GM19395 (cell line): ENCODE measurements at regions not wholly inside any gene's neighbourhood (a gene's known extent, or its start where the extent isn't known, plus 50 kb on each side); places are given as distances from the start of the nearest gene placed in this dataset.

Experiments
- ATAC-seq: cut with Tn5 transposase; IDR thresholded peaks from one replicate; pipeline ENCODE4 v1.9.1; 2021; ENCODE audit warnings: mild to moderate bottlenecking, moderate library complexity; ENCODE audit not compliant: unreplicated experiment

DNA sequence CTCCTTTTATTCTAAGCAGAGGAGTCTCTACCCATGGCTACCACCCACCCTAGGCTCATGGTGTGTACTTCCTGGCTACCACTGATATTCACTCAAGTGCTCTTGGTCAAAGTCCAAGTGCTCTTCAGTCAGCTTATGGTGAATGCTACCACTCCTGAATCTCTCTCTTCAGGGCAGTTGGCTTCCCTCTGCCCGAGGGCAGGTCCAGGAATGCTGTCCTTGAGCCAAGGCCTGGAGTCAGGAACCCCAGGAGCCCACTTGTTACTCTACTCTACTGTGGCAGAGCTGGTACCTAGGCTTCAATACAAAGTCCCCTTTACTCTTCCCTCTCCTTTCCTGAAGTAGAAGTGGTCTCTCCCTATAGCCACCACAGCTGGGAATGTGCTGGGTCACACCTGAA is 226.0 kb downstream of the DIPK2A start:
- no peak for ATAC-seq

DNA sequence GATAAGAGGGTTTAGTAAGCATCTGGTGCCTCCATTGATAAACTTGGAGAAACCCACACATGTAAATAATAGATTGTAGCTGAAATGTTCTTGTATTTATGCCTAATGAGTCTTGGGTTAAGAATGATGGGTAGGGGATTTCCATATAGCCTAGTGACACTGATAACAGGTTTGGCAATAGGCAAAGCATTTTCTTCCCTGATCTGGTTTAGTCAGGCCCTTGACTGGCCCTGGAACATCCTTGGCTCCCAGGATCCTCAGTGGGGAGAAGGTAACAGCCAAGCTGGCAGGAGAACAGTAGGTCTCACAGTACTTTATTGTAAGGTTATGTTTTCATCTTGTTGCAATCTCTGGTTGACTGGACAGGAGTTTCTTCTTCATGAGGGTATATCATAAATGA is 228.4 kb downstream of the DIPK2A start:
- ATAC-seq, result no peak

DNA sequence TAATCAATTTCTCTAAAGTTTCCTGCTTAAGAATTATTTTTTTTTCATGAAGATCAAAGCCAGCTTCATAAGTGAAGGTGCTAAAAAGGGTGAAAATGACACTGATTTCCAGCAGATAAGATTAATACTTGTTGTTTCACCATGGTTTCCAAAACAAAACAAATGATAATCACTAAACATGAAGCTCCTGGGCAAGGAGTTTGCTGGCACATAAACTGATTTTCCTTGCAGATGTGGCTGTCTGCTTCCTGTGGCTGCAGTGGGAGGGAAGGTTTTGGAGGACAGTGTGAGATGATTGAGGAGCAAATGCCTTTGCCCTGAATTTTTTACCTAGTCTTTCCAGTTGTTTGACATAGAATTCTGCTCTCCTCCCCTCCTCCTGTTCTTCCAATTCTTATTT is 228.8 kb downstream of the DIPK2A start:
- no peak for ATAC-seq

DNA sequence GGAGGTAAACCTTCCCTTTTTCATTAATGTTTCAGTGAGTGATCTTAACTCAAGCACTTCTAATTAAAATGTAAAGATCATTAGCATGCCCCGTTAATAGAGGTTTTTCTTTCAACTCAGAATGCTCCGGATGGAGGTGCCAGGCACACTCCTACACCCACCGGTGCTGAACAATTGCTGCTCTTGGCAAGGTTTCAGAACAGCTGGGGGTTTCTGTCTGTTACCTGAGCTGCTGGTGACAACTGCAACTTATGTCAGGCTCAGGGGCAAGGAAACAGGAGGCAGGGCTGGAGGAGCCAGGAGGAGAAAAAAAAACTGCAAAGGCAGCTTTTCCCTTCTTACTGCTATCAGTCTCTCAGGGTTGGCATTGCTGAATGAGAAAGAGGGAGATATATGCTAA is 250.1 kb downstream of the DIPK2A start:
- no peak for ATAC-seq

DNA sequence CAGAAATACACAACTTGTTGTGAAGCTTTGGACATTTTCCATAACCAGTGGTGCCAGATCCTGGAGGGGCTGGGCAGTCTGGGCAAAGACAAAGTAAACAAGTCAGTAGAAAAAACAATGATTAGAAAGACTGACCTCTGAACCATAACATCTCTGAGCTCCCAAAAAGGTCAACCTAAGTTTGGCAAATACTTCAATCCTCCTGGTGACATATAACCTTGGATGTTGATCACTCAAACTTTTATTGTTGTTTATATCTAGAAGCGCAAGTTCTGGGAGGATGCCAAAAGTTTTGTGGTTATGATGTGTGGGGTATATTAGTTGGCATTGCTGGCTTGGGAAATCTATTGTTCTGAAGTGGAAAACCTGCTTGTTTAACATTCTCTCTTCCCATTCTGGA is 257.7 kb downstream of the DIPK2A start:
- ATAC-seq, result no peak

DNA sequence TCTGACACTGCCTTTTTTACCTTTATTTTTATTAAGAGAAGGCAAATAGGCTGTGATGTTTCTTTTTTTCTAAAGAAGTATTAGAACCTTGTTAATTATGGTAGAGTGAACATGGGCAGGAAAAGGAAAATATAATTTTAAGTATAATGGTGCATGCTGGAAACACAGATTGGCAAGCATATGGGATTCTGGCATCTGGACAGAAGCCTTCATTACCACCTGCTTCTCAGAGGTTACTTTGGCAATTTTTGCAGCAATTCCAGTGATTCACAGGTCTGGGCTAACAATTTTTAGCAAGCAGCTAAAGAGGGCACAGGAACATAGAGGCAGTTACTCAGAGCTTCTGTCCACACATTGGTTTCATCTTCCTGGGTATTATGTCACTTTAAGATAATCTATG is 258.3 kb downstream of the DIPK2A start:
- ATAC-seq, result no peak

DNA sequence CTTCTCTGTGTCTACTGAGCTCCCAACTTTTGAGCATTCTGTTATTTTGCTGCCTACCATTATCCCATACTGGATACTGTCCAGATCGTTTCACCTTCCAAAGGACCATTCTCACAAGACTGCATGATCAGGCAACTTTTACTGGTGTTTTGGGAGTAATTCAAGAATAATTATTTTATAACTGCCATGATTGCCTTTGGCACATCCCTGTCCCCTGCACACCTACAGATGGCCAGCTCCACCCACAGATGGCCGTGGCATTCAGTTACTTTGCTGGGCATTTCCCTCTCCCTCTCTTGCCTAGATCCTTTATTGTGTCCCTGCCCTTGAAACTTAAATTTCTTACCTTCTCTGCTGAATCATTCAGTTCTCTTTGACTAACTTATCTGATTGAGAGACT is 263.9 kb downstream of the DIPK2A start:
- no peak for ATAC-seq

DNA sequence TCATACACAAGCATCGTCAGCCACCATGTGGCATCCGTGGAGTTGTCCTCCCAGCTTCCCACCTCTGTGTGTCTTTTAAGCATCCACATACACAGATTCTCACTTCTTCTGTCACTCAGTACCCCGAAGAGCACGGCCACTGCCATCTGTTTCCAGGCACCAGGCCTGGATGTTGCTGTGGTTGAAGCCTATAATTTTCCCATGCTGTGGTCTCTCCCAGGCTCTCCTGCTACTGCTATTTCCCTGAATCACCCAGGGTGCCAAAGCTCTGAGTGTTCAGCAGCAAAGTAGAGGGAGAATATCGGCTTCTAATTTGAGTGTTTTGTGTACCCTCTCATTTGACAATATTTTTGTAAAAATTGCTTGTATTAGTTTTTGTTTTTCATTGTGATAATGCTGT is 265.7 kb downstream of the DIPK2A start:
- no peak for ATAC-seq

DNA sequence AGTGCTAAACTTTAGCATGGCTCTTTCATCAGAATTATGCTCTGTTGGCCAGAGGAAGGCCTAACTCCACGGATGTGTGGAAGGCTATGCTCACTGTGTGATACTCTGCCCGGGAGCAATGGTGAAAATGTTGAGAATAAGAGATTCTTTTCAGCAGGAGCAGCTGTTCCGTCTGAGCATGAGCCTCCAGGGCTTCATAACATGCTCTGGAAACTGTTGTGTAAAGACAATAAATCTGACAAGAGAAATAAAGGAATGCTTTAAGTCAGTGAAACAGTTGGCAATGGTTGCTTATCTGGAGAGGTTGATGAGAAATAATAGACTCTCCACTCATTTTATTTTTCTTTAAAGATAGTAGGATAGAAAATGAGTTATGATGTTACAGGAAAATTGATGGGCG is 269.8 kb downstream of the DIPK2A start:
- no peak for ATAC-seq

DNA sequence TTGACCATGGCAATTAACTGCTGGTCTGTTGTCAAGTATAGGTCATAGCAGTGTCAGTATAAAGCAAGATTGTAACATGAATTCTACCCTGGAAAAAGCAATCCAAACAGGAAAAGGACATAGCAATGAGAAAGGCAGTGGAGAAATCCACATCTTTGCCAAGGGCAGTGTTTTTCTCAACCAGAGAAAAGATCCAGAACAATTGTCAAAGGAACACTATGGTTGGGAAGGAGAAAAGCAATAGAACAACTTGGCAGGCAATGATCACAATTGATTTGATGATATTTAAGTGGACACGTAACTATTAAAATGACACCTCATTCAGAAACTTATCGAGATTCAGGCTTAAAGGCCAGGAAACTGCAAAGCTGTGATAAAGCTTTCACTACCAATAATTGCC is 271.1 kb downstream of the DIPK2A start:
- no peak for ATAC-seq

DNA sequence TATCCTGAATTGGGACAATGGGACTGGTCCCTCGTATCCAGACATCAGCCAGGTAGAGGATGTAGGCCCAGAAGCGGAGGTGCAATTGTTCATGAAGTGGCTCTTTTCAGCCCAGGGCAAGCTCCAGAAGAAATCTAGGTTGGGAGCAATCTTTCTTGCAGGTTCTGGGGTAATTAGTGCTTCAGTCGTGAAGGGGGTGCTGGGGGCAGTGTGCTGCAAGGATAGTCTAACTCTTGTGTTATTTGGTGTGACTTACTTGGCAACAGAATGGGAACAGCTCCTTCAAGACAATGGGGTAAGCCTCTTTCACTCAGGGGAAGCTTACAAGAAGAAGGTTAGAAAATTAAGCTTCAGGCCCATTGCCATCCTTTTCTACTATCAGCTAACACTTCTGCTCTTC is 273.0 kb downstream of the DIPK2A start:
- ATAC-seq, result no peak

DNA sequence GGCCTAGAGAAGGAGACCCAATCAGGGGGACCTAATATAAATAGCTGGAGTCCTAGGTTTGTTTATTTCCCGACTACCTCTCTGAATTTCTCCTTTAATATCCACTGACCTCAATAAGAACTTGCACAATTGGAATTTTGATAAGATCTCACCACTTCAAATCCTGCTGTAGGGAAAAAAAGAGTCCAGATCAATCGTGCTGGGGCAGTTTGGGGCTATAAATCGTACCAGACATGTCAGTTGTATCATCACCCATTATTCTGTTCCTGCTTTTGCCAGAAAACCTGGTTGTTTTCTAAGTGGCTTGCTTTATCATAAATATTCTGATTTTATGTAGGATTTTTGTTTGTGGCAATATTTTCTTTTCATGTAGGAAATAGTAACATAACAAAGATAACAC is 281.3 kb downstream of the DIPK2A start:
- no peak for ATAC-seq

DNA sequence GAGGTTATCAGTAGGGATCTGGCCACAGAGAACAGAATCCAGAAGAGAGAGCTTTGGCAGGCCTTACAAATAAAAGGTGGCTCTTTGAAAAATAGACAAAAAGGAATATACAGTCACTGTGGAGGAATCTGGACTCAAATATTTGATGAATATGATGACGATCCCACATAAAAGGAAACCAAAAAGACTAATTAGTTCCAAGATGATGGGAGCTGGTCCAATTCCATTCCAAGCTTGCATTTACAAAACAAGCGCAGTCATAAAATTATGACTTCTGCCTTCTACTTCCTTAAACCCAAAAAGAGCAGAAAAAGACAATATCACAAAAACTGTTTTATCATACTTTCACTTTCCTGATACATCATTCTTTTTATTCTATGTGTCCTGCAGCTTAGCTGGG is 285.8 kb downstream of the DIPK2A start:
- no peak for ATAC-seq

DNA sequence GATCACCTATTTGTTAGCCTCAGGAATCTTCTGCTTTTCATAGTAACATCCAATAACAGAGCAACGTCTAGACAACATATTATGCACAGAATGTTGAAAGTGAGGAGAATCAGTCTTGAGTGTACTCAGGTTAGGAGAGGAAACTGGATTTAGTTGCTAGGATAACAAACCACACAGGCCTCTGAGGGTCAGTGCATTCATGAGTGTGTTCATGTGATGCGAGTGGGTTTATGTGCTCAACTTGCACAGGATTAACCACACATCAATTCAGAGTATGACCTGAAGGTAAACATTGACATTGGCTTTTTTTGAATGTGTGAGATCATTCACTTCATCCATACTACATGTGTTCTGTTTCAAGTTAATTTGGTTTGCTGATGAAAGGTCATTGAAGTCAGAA is 287.6 kb downstream of the DIPK2A start:
- ATAC-seq, result no peak

DNA sequence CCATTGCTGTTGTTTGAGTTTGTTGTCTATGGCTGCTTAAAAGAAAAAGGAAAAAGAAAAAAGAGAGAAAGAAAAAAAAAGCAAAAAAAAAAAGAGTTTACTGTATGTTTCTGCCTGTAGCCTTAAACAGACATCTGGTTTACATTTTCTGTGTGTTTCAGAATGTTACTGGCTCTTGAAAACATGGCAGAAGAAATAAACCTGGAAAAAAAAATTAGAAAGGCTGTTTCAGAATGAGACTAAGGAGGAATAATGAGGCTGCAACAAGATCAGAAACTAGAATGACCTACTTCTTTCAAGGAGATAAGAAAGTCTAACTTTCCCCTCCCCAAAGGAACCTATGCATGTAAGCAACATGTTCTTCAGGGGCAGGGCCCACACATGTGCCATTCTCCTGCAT is 292.1 kb downstream of the DIPK2A start:
- no peak for ATAC-seq

DNA sequence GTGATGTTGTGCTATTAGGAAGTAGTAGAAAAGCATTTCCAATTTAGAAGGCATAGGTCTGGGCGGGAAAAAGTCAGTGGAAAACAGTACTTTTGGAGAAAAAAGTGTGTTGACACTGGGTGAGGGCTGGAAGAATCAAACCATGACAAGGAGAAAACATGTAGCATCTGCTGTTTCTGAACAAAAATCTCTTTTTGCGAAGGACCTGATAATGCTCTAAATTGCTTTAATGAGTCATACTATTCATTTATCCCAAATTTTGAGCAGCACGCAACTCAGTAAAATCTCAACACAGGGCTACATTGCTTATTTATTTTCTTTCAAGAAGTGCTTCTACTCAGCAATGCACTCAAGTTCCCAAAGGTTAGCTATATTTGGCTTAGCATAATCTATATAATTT is 292.7 kb downstream of the DIPK2A start:
- no peak for ATAC-seq

DNA sequence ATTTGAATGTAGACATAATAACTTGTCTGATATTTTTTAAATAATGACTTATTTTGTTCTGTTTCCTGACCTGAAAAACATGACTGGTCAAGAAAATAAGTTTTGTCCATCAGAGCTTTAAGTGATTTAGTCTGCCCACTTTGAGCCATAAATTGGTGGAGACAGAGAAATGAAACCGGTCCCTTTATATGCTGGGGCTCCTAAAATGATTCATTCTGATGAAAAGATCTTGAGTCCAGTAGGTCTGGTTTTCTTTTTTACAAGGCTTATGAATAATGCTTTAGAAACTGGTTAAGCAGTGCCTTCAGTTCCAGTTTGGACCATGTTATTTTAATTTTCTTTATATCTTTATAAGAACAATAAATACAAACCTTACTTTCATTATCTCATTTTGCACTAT is 293.2 kb downstream of the DIPK2A start:
- ATAC-seq, result no peak

DNA sequence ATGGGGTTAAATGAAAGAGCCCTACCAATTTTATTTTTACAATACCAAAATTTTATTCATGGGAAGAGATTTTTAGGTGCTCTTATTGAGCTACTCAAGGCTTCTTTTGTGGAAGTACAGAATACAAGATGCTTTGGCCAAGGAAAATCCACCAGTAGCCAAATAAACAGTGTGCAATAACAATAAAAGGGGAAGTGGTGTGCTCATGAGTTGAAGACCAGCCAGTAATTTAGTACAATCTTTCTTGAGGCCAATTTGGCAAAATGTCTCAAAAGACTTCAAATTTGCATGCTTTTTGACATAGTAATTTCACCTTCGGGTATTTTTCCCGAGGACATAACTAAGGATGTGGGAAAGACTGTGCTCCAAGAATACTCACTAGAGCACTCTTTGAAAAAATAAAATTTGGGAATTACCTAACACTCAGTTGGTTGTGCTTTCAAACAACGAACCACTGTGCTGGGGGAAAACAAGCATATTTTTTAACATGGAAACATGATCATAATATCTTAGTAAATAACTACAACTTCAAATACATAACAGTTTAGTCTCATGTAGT is 294.0 kb downstream of the DIPK2A start:
- ATAC-seq, result no peak

DNA sequence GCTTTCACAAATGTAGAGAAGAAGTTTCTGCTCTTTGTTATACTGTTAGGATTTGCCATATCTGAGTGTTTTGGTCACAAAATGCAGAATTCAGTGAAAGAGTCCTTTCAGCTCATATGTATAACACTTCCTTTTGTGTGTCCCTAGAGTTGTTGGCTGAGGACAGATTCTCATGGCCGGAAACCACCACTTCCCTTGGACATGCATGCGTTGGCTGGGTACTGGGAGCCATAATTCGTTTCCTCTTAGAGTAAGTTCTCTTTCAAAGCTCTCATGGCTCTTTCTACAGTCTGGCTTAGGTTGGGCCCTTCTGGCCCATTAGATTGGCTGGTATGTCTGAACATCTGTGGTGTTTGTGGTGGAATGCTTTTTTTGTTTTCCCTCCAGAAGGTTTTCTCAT is 298.5 kb downstream of the DIPK2A start:
- ATAC-seq, result peak; percentile 59

DNA sequence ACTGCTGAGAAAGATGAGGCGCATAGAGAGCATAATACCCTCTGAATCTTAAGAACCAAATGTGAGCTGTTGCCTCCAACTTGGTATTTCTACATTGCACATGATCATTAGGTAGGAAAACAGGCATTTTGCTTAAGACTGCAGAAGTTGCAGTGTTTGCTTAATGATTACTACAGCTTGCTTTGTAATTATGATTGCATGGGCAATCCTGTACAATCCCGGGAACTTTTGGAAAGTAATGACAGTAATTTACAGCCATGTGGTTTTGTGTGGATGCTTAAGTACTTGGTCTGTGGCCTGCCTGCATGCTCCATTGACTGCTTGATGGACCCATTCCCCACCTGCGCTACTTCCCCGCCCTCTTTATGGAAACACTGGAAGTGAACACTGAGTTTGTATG is 301.1 kb downstream of the DIPK2A start:
- ATAC-seq, result no peak

DNA sequence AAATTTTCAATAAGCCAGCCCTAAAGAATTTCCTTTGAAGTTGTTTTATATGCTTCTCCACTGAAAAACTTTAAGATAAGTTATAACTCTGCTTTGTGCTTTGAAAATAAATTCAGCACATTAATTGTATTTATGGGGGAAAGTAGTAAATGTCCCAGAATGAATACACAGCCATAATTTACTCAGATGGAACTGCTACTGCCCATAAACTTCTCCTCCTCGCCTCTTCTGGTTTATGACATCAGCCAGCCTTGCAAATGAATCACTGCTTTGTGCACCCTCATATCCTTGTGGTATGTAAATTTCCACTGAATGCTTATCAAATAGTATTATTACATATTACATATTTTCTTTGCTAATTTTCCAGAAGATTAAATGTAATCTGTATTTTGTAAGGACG is 302.0 kb downstream of the DIPK2A start:
- ATAC-seq, result no peak

DNA sequence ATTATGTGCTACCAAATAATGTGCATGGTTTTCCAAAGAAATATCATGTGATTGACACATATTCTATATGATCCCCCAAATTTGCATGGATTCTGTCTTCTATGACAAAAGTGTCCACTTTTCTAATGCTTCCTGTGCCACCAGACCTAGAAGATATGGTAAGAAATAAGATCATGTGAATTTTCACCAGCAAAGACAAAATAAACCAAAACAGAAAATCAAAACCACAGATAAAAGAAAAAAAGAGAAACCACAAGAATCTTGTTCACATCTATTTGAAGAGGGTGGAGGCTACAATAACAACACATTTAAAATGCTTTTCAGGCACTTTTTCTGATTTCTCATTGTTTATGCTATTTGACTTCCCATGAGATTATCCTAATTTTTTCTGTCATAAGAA is 303.4 kb downstream of the DIPK2A start:
- no peak for ATAC-seq

DNA sequence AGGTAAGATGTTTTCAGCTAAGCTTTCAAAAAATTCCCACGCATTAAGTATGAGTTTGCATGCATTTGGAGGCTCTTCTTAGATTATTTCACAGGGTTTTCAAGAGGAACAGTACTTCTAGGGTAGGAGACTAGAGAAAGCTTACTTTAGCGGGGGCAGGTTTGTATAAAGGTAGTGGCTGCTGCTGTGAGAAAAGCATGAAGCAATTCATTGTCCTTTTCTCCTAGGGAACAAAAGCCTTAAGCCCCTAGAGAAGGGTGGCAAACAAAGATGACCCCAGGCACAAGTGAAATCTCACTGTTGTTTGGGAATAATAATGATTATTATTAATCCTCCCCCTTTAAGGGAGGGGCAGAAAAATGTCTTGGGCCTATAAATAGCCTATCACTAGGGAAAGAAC is 310.7 kb downstream of the DIPK2A start:
- no peak for ATAC-seq
